ENCODE measurements at regions not wholly inside any gene's neighbourhood (a gene's known extent, or its start where the extent isn't known, plus 50 kb on each side); places are given as distances from the start of the nearest gene placed in this dataset.
"Not testable (repeated sequence)": the region's sequence is repeated elsewhere in the genome, so short reads cannot be mapped to it uniquely, and the experiment has no call there.

DNA sequence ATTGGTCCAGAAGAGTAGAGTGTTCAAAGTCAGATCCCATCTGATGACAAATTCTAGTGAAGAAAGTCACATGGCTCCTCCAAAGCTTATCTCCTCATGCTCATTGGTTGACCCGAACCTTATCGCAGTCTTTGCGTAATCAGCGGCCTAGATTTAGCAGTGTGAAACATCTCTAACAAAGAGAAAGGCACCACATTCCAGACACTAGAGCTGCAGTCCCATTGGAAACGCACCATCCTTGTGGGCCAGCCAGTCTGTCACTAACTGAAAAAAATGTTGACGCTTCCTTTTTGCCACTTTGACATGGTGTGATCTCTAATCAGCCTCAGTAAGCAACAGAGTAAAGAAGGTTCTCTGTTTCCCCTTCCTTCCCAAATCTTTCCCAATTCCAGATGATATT lies 458.0 kb upstream of the WWC1 start:
- no peak for DNase-seq
- TF ChIP-seq GATA1 (IDR thresholded peaks at IDR 0.05; ENCODE audit: low read depth, low read length), result no peak
- no peak for TF ChIP-seq POLR2A (IDR thresholded peaks at IDR 0.05; ENCODE audit: low read length)

DNA sequence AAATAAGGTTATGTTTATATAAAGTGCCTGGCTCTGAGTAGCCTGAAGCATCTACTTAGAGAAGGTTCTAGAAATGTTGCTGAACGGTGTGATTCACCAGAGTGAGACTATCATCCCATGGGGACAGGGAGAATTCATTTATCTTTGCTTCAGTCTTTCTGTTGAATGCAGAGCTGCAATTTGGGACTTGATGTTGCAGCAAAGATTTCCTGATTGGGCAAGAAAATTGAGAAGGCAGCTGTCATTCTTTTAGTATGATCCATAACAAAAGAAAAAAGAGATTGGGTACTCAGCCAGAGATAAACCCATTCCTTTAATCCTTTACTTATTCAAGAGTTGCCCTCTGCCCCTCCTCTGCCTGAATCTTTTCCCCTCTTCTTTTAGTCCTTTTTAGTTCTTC lies 456.3 kb upstream of the WWC1 start:
- DNase-seq, result no peak
- no peak for TF ChIP-seq POLR2A (IDR thresholded peaks at IDR 0.05; ENCODE audit: low read length)
- no peak for TF ChIP-seq GATA1 (IDR thresholded peaks at IDR 0.05; ENCODE audit: low read depth, low read length)

DNA sequence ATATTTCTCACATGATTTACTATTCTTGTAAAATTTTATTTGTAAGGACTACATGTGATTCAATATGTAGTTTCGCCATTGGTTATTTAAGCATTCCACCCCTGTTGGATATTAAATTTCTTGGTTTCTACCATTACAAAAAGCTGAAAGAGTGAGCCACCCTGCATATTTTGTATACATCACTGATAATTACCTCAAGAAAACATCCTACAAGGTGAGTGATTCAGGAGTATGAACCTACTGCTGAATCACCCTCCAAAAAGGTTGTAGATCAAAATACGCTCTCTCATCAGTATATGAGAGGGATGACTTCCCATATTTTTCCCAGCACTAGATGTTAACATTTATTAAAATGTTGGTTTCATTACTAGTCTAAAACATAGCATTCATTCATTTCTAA lies 454.3 kb upstream of the WWC1 start:
- no peak for TF ChIP-seq GATA1 (IDR thresholded peaks at IDR 0.05; ENCODE audit: low read depth, low read length)
- no peak for TF ChIP-seq POLR2A (IDR thresholded peaks at IDR 0.05; ENCODE audit: low read length)
- no peak for DNase-seq

DNA sequence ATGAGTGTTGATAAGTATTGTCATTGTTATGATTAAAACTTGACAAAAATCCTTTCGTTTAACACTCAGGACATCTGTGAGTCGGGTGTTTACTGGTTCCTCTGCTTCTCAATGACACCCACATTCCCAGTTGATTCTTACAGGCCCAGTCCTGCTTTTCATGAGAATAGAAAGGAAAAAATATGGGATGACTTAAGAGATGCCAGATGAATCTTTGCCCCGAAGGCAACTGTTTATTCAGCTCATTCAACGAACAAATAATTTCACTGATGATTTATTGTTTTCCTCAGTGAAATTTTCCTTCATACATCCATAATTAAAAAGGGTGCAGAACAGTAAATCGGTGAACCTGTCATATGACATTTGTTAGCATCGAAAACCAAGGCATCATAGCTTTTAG lies 452.4 kb upstream of the WWC1 start:
- DNase-seq, result no peak
- TF ChIP-seq POLR2A (IDR thresholded peaks at IDR 0.05; ENCODE audit: low read length) (no peak), GATA1 (IDR thresholded peaks at IDR 0.05; ENCODE audit: low read depth, low read length) (no peak)

DNA sequence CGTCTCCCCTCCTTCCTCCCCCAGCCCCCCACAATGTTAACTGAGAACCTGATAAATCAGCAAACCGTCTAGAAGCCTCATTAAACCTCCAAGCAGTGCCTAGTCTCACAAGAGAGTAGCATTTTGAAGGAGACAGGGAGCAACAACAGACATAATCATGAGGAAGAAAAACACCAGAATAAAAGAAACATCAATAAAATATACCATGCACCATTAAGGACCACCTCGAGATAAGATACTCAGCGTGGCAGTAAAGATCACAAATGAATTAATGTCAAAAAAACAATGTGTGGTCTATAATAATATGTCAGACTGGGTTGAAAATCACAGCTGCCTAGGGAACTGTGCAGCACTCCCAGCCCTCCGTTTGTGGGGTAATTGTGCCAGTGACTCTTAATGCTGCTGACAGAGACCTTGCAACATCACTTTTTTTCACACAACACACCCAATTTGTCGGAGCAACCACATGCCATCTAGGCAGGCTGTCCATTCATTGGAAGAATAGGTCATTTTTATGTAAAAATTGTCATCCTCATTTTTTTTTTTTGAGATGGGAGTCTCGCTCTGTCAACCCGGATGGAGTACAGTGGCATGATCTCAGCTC lies 450.8 kb upstream of the WWC1 start:
- no peak for DNase-seq
- no peak for TF ChIP-seq GATA1 (IDR thresholded peaks at IDR 0.05; ENCODE audit: low read depth, low read length)

DNA sequence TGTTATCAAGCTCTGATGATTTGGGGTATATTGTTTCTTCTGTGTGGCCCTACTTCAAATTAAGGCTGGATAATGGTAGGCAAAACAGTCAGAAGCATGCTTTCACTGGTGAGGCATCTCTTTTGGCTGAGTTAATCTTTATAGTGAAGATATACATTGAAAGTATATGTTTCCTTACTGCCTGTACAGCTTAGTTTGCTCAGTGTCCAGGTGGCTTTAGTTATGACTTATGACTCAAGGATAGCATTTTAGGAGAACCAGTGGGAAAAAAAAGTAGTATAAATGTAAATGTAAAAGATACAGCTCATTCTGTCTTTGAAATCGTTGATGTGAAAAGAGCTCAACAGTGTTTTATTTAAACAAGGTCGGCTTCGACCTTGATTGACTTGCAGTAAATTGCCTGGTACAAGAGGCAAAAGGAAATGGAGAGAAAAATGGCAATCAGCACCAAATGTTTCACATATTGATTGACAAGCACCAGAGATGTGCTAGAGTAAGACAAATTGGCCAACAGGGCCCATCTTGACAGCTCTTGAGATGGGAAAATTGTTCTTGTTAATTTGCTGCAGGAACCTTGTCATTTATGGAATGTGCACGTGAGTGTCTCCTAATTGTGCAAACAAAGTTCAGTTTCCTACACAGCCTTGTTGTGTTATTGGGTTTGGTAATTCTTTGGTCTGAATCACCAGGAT lies 447.4 kb upstream of the WWC1 start:
- TF ChIP-seq GATA1 (IDR thresholded peaks at IDR 0.05; ENCODE audit: low read depth, low read length), result no peak
- TF ChIP-seq POLR2A (IDR thresholded peaks at IDR 0.05; ENCODE audit: low read length), result no peak
- DNase-seq, result no peak

DNA sequence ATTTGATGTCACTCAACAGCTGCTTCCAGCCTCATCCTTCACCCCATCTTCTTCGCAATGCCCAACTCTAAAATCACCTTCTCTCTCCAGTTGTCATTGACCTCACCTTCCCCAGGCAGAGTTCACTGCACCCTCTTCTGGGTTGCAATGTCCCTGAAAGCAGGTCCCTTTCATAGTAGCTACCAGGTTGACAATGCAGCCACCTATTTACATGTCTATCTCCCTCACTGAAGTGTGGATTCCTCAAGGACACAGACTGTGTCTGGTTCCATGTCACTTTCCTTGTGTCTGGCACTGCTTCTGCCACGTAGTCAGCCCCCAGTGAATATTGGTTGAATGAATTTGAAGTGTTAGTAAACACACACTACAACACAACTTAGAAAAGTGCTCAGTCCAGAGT lies 445.5 kb upstream of the WWC1 start:
- no peak for DNase-seq

DNA sequence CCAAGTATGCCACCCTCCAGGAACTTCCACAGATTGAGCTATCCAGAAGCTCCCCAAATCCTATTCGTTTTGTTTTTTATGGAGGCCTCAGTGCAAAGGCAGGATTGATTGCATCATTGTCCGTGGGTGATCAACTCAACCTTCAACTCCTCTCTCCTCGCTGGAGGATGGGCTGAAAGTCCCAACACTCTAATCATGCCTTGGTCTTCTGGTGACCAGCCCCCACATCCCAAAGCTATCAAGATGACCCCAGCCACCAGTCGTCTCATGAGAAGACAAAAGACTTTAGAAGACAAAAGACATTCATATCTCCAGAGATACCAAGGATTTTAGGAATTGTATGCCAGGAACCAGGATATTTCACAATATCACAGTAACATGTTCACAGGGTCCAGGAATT lies 441.6 kb upstream of the WWC1 start:
- no peak for DNase-seq
- TF ChIP-seq GATA1 (IDR thresholded peaks at IDR 0.05; ENCODE audit: low read depth, low read length) (no peak), POLR2A (IDR thresholded peaks at IDR 0.05; ENCODE audit: low read length) (no peak)

More for the DNA sequence above, 445.5 kb upstream of the WWC1 start:
- TF ChIP-seq POLR2A (IDR thresholded peaks at IDR 0.05; ENCODE audit: low read length), result no peak
- no peak for TF ChIP-seq GATA1 (IDR thresholded peaks at IDR 0.05; ENCODE audit: low read depth, low read length)

DNA sequence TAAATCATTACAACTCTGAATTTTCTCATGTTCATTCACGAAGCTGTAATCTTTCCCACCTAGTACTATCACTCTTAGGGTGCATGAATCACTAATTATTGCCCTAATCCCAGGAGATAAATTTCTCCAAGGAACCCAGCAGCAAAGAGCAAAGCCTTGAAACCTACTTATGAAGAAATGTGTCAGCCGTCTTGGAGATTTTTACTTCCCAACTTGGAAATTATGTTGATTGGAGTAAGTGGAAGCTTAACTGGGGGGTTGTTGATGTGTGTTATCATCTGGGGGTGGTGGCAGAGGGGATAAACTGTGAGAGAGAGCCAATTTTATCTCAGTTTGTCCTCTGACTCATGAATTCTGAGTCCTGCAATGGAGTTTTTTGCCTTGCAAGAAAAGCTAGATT lies 440.5 kb upstream of the WWC1 start:
- DNase-seq, result no peak
- TF ChIP-seq POLR2A (IDR thresholded peaks at IDR 0.05; ENCODE audit: low read length) (no peak), GATA1 (IDR thresholded peaks at IDR 0.05; ENCODE audit: low read depth, low read length) (no peak)

DNA sequence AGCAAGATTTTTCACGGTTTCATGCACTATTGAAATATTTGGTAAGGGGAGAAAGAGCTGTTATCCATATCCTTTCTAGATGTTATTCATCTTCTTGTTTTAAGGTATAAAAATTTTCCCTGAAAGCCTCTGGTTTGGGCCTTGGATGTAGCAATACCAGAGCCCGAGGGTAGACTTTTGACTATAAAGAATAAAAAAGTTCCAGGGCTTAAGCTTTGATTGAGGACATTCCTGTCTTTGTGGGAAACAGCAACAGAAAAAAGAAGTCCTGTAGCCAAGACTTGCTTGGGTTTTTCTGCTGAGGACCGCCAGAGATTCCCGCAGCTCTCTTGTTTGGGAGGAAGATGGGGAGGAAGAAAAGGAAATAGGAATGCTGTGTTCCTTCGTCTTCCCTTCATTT lies 440.0 kb upstream of the WWC1 start:
- no peak for DNase-seq

DNA sequence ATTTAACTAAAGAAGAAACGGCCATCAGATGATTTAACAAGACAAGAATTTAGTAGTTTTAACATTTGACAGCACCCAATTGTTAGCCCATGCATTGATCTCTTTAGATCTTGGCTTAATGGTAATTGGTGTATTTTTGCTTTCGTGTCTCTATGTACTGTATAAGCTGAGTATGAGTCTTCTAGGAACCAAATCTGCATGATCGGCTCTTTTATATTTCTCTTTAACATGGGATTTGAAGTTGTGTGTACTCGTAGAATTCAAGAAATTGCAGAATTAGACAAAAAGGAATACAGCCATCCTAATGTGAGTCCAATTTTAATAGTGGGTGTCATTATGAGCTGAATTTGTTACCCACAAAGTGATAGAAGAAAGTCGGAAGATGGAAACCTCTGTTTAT lies 438.9 kb upstream of the WWC1 start:
- no peak for TF ChIP-seq GATA1 (IDR thresholded peaks at IDR 0.05; ENCODE audit: low read depth, low read length)
- no peak for TF ChIP-seq POLR2A (IDR thresholded peaks at IDR 0.05; ENCODE audit: low read length)
- DNase-seq, result no peak

More for the DNA sequence above, 440.0 kb upstream of the WWC1 start:
- TF ChIP-seq GATA1 (IDR thresholded peaks at IDR 0.05; ENCODE audit: low read depth, low read length) (no peak), POLR2A (IDR thresholded peaks at IDR 0.05; ENCODE audit: low read length) (no peak)

DNA sequence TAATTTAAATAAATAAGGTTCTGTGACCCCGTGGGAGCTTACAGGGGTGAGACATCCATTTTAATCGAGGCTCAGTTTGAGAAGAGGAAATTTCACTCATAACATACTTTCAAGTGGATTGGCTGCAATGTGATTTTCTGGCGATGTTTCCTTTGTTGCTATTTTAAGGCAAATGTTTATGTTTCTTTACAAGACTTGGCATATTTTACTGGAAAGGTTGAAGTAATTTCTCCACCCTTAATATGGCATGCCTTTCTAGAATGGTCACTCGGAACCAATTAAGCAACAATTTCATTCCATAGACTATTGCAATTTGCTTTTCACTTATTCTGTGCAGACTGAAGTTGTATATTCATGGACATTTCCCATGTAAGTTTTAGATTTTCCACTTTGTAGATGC lies 438.0 kb upstream of the WWC1 start:
- DNase-seq, result no peak
- TF ChIP-seq GATA1 (IDR thresholded peaks at IDR 0.05; ENCODE audit: low read depth, low read length), result no peak
- TF ChIP-seq POLR2A (IDR thresholded peaks at IDR 0.05; ENCODE audit: low read length), result no peak

DNA sequence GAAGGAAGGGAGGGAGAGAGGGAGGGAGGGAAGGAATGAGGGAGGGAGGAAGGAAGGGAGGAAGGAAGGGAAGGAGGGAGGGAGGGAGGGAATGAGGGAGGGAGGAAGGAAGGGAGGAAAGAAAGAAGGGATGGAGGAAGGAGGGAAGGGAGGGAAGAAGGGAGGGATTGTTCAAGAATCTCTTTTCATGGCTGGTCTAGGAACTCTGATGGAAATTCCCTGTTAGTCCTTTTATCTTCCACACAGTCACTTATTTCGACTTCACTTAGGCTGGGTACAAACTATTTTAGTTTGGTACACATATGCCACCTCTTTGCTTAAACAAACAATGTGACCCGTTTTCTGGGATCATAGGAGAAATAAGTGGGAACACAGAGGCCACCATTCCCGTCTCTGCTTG lies 435.6 kb upstream of the WWC1 start:
- TF ChIP-seq GATA1 (IDR thresholded peaks at IDR 0.05; ENCODE audit: low read depth, low read length) (no peak), POLR2A (IDR thresholded peaks at IDR 0.05; ENCODE audit: low read length) (no peak)
- no peak for DNase-seq

DNA sequence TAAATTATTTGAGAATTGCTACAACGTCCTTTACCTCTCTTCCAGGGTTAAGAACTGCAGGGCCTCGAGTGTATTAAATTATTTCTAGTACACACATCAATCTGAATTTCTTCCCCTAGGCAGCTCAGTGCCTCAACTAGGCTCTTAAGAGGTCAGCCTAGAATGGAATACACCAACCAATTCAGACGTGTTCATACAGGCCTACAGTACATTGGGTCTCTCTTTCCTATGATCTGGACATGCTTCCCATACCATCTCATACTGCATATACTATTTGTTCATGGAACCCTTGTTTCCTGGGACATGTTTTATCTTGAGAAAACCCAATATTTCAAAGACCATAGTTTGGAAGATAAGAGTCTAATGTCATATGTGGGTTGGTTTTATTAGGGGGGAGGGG lies 434.1 kb upstream of the WWC1 start:
- DNase-seq, result no peak
- TF ChIP-seq POLR2A (IDR thresholded peaks at IDR 0.05; ENCODE audit: low read length), result no peak

DNA sequence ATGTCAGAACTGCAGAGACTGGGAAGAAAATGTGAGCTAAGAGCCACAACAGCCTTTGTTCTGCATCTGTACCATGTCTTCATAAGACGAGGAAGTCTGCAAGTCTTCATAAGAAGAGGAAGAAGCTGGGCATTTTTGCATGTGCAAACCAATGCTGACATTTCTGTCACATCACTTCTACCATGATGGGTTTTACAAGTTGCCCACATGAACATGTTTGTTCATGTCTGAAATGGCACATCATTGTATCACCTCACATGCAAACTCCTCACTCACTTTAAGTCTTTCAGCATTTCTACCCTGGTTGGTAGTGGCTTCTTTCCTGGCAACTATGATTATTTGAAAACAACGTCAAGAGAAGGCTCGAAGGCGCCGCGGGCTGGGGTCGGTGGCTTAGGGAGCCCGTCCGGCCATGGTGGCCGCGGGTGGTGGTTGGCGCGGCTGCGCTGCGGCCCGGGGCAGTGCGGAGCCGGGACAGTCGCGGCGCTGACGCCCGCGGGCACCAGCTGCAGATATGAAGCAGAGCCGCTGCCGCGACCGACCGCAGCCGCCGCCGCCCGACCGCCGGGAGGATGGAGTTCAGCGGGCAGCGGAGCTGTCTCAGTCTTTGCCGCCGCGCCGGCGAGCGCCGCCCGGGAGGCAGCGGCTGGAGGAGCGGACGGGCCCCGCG lies 433.1 kb upstream of the WWC1 start:
- not testable (repeated sequence) for DNase-seq
